Stimulated activated naive CD4-positive, alpha-beta T cell (primary cell): ENCODE measurements at regions not wholly inside any gene's neighbourhood (a gene's known extent, or its start where the extent isn't known, plus 50 kb on each side); places are given as distances from the start of the nearest gene placed in this dataset.
A peak's percentile ranks its signal among the peaks of the same experiment; 100 is the strongest.

Experiments
- DNase-seq, 6 experiments: peaks; one replicate each; lab custom pipeline; 2025; lab: John Stamatoyannopoulos, UW

GRCh38 chr1:83673312-83673711 is 325.6 kb downstream of the TTLL7 start:
- no peak for DNase-seq

GRCh38 chr1:83671586-83671985 is 327.3 kb downstream of the TTLL7 start:
- no peak for DNase-seq

- no peak for DNase-seq
Observed at GRCh38 chr1:83670909-83671565, 327.9 kb downstream of the TTLL7 start.

GRCh38 chr1:83641796-83642443 is 357.0 kb downstream of the TTLL7 start:
- DNase-seq, result no peak

- no peak for DNase-seq
Observed at GRCh38 chr1:83641206-83641658, 357.7 kb downstream of the TTLL7 start.

- DNase-seq, result no peak
Observed at GRCh38 chr1:83639785-83640184, 359.1 kb downstream of the TTLL7 start.

GRCh38 chr1:83637586-83637985 is 361.3 kb downstream of the TTLL7 start:
- no peak for DNase-seq

GRCh38 chr1:83637009-83637408 is 361.9 kb downstream of the TTLL7 start:
- no peak for DNase-seq

- DNase-seq, result no peak
Observed at GRCh38 chr1:83632906-83633305, 366.0 kb downstream of the TTLL7 start.

GRCh38 chr1:83631851-83632250 is 367.1 kb downstream of the TTLL7 start:
- DNase-seq, result no peak

GRCh38 chr1:83627045-83627444 is 371.9 kb downstream of the TTLL7 start:
- no peak for DNase-seq

GRCh38 chr1:83626603-83627002 is 372.3 kb downstream of the TTLL7 start:
- no peak for DNase-seq

- no peak for DNase-seq
Observed at GRCh38 chr1:83625646-83626045, 373.3 kb downstream of the TTLL7 start.

- no peak for DNase-seq
Observed at GRCh38 chr1:83620016-83620415, 378.9 kb downstream of the TTLL7 start.

- no peak for DNase-seq
Observed at GRCh38 chr1:83619170-83619896, 379.6 kb downstream of the TTLL7 start.

- no peak for DNase-seq
Observed at GRCh38 chr1:83617883-83618282, 381.0 kb downstream of the TTLL7 start.

GRCh38 chr1:83615370-83615769 is 383.6 kb downstream of the TTLL7 start:
- no peak for DNase-seq

GRCh38 chr1:83606416-83606955 is 392.4 kb downstream of the TTLL7 start:
- DNase-seq, result no peak

- DNase-seq, result no peak
Observed at GRCh38 chr1:83596331-83596730, 402.6 kb downstream of the TTLL7 start.

GRCh38 chr1:83593073-83593472 is 405.9 kb downstream of the TTLL7 start:
- DNase-seq, result no peak

- no peak for DNase-seq
Observed at GRCh38 chr1:83588140-83588539, 410.8 kb downstream of the TTLL7 start.

GRCh38 chr1:83583351-83584014 is 415.4 kb downstream of the TTLL7 start:
- DNase-seq, result peak in 4 of 6 experiments; percentile 3 to 32 (median 16)
